ENCODE measurements at regions not wholly inside any gene's neighbourhood (a gene's known extent, or its start where the extent isn't known, plus 50 kb on each side); places are given as distances from the start of the nearest gene placed in this dataset.

DNA sequence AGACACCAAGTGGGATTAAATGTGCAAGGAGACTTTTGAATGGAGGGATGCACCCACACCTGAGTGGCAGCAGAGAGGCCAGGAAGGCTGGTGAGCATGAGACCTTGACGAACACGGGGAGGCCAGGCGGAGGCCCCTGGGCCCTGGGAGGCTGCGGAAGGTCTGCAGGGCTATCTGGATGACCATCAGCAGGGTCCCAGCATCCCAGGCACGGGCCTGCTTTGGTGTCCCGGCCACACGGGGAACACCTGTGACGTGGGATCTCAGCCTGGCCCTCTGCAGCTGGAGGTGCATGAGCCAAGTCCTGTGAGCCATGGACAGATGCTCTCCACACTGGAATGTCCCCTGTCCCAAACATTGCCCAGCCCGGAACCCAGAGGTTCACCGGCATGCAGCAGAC, 174.0 kb upstream of the FOXD4L5 start (continued):
- no peak for TF ChIP-seq ZNF462 (CRISPR knock-in tag; IDR thresholded peaks at IDR 0.05)
- TF ChIP-seq, protein P1, sequence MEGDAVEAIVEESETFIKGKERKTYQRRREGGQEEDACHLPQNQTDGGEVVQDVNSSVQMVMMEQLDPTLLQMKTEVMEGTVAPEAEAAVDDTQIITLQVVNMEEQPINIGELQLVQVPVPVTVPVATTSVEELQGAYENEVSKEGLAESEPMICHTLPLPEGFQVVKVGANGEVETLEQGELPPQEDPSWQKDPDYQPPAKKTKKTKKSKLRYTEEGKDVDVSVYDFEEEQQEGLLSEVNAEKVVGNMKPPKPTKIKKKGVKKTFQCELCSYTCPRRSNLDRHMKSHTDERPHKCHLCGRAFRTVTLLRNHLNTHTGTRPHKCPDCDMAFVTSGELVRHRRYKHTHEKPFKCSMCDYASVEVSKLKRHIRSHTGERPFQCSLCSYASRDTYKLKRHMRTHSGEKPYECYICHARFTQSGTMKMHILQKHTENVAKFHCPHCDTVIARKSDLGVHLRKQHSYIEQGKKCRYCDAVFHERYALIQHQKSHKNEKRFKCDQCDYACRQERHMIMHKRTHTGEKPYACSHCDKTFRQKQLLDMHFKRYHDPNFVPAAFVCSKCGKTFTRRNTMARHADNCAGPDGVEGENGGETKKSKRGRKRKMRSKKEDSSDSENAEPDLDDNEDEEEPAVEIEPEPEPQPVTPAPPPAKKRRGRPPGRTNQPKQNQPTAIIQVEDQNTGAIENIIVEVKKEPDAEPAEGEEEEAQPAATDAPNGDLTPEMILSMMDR (conservative IDR thresholded peaks at IDR 0.05; ENCODE audit: low read depth in 2 of 2) = no peak

- DNase-seq (ENCODE audit: low spot score) = no peak
- H4K20me1 ChIP-seq (replicated peaks; ENCODE audit: insufficient read depth) = no peaks in the 10 kb centered on the region
- H3K4me3 Mint-ChIP-seq = no peak overlapping the region
- no peaks in the 10 kb centered on the region for H3K9me2 ChIP-seq (ENCODE audit: insufficient read depth)
- H3K27ac Mint-ChIP-seq = no peak overlapping the region
- H3K27ac ChIP-seq (ENCODE audit: low read depth) = no peak overlapping the region
- H3K9me3 Mint-ChIP-seq = peaks cover 92% of the 10 kb centered on the region
- no peaks in the 10 kb centered on the region for H3K4me1 ChIP-seq (ENCODE audit: insufficient read depth)
- no peak for ATAC-seq
- H3K4me2 ChIP-seq = no peak overlapping the region
- H3K27me3 Mint-ChIP-seq (ENCODE audit: insufficient read depth, low read depth, poor library complexity) = peaks cover 9% of the 10 kb centered on the region
- H3K36me3 ChIP-seq (ENCODE audit: insufficient read depth) = no peaks in the 10 kb centered on the region
- no peaks in the 10 kb centered on the region for H3K4me1 Mint-ChIP-seq
- peaks cover 38% of the 10 kb centered on the region for H3K36me3 Mint-ChIP-seq (ENCODE audit: low read depth)
- H3F3A ChIP-seq (replicated peaks; ENCODE audit: low read depth) = peaks cover 1% of the 10 kb centered on the region; the same call in 1 of the 2 replicates
- no peak overlapping the region for H3K4me3 ChIP-seq
- no peak overlapping the region for H2AFZ ChIP-seq
- H3K79me2 ChIP-seq (replicated peaks; ENCODE audit: insufficient read depth) = no peaks in the 10 kb centered on the region
- no peaks in the 10 kb centered on the region for H3K27me3 ChIP-seq (ENCODE audit: insufficient read depth)
- TF ChIP-seq, protein P2, sequence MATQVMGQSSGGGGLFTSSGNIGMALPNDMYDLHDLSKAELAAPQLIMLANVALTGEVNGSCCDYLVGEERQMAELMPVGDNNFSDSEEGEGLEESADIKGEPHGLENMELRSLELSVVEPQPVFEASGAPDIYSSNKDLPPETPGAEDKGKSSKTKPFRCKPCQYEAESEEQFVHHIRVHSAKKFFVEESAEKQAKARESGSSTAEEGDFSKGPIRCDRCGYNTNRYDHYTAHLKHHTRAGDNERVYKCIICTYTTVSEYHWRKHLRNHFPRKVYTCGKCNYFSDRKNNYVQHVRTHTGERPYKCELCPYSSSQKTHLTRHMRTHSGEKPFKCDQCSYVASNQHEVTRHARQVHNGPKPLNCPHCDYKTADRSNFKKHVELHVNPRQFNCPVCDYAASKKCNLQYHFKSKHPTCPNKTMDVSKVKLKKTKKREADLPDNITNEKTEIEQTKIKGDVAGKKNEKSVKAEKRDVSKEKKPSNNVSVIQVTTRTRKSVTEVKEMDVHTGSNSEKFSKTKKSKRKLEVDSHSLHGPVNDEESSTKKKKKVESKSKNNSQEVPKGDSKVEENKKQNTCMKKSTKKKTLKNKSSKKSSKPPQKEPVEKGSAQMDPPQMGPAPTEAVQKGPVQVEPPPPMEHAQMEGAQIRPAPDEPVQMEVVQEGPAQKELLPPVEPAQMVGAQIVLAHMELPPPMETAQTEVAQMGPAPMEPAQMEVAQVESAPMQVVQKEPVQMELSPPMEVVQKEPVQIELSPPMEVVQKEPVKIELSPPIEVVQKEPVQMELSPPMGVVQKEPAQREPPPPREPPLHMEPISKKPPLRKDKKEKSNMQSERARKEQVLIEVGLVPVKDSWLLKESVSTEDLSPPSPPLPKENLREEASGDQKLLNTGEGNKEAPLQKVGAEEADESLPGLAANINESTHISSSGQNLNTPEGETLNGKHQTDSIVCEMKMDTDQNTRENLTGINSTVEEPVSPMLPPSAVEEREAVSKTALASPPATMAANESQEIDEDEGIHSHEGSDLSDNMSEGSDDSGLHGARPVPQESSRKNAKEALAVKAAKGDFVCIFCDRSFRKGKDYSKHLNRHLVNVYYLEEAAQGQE (IDR thresholded peaks at IDR 0.05; ENCODE audit: unreplicated experiment) = no peak
- TF ChIP-seq ZNF331 (CRISPR knock-in tag; IDR thresholded peaks at IDR 0.05; ENCODE audit: low read depth) = no peak
These were observed 173.5 kb upstream of the FOXD4L5 start for GRCh38 chr9:65458465-65458864.

Measured in GM23338 (cell line).